Cardiac fibroblast (primary cell): ENCODE measurements at regions not wholly inside any gene's neighbourhood (a gene's known extent, or its start where the extent isn't known, plus 50 kb on each side); places are given as distances from the start of the nearest gene placed in this dataset.

Experiments
- DNase-seq, 2 donors: peaks; one replicate each; pipeline versions ENCODE4 v3.0.0 to v3.0.0-alpha.2; 2010; ENCODE audit warnings: low read depth in 2 of 2
- H3K4me3 ChIP-seq, 2 donors: replicated peaks in 1 of 2; 1 replicate in 1 of 2; 2 replicates in 1 of 2; pipeline ENCODE4 v1.5.1; 2011; ENCODE audit warnings: low read depth in 2 of 2, low read length in 2 of 2, mild to moderate bottlenecking in 2 of 2, moderate library complexity in 1 of 2
- TF ChIP-seq, protein P1 (sequence below): IDR thresholded peaks from one replicate; pipeline ENCODE4 v1.5.1; 2011; ENCODE audit warnings: low read depth, mild to moderate bottlenecking, low read length, inconsistent platforms

GRCh38 chr21:24163539-24163938, 1443.7 kb downstream of the MRPL39 start:
- H3K4me3 ChIP-seq: no peak overlapping the region
- DNase-seq: no peak
- TF ChIP-seq, protein P1, sequence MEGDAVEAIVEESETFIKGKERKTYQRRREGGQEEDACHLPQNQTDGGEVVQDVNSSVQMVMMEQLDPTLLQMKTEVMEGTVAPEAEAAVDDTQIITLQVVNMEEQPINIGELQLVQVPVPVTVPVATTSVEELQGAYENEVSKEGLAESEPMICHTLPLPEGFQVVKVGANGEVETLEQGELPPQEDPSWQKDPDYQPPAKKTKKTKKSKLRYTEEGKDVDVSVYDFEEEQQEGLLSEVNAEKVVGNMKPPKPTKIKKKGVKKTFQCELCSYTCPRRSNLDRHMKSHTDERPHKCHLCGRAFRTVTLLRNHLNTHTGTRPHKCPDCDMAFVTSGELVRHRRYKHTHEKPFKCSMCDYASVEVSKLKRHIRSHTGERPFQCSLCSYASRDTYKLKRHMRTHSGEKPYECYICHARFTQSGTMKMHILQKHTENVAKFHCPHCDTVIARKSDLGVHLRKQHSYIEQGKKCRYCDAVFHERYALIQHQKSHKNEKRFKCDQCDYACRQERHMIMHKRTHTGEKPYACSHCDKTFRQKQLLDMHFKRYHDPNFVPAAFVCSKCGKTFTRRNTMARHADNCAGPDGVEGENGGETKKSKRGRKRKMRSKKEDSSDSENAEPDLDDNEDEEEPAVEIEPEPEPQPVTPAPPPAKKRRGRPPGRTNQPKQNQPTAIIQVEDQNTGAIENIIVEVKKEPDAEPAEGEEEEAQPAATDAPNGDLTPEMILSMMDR: no peak

- TF ChIP-seq, protein P1: no peak
- H3K4me3 ChIP-seq: no peak overlapping the region
- DNase-seq: no peak
Measured at GRCh38 chr21:24160528-24160927, 1446.8 kb downstream of the MRPL39 start.

DNA sequence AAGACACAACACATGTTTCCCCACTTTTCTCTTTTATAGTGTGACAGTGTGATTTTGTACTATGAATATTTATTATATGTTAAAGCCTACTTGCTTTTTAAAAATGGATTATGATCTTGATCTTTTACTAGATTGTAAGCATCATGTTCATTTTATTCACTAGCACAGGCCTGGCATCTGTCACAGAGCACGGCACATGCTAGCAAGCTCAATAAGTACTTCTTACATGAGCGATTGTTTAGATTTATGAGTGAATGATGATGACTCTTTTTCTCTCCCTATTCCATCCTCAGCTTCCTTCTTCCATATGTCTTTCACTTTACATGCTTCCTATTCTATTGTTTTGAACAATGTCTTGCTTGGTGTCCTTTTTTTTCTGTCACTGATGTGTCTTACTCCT, 1454.1 kb downstream of the MRPL39 start:
- DNase-seq: no peak
- H3K4me3 ChIP-seq: no peak overlapping the region
- TF ChIP-seq, protein P1: no peak

GRCh38 chr21:24150753-24151152, 1456.5 kb downstream of the MRPL39 start:
- DNase-seq: no peak
- TF ChIP-seq, protein P1: no peak
- H3K4me3 ChIP-seq: no peak overlapping the region

DNA sequence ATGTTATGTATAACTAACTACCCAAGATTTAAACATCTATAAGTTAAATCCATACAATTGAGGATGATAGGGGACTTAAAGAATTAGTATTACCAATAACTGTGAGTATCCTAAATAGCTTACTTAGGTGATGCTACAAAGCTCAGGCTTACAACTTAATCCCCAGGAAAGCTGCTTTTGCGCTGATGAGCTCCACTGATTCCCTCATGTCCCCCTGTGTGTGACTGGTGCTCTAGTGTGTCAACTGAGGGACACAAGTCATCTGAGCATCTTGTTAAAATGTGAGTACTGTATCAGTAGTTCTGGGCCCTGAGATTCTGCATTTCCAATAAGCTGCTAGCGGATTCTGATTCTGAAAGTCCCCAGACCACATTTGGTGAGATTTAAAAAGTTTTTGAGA, 1458.8 kb downstream of the MRPL39 start:
- TF ChIP-seq, protein P1: no peak
- no peak overlapping the region for H3K4me3 ChIP-seq
- DNase-seq: no peak

GRCh38 chr21:24147674-24148073, 1459.6 kb downstream of the MRPL39 start:
- H3K4me3 ChIP-seq: no peak overlapping the region
- TF ChIP-seq, protein P1: no peak
- no peak for DNase-seq

DNA sequence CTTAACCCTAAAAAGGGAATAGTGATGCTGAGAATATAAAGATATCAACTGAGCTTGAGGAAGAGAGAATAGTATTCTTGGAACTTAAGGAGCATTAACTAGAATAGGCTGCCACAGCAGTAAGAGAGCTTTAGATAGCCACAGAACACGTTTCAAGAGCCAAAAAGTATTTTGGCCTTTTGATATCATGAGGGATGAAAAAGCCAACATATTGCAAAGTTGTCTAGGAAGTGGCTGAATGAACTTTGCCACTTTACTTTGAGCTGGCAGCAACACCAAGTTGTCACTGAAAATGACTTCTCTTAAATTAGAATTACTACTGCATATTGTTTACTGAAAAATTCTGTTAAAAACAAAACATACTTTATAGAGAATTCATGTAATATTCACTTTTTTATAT, 1476.2 kb downstream of the MRPL39 start:
- TF ChIP-seq, protein P1: no peak
- DNase-seq: no peak
- no peak overlapping the region for H3K4me3 ChIP-seq
